A673 (cell line): ENCODE measurements at regions not wholly inside any gene's neighbourhood (a gene's known extent, or its start where the extent isn't known, plus 50 kb on each side); places are given as distances from the start of the nearest gene placed in this dataset.

ENCODE experiments used
- BruUV-seq: library from RNA; stranded (reverse); fragments of 400-500 nt; replicated peaks from 2 replicates; lab custom pipeline; 2021; lab: Mats Ljungman, UMichigan
- CTCF ChIA-PET: fragments of 300-600 bp; sonication (Branson Sonifier 250); formaldehyde crosslinking; loops from one replicate; lab custom pipeline; 2022; ENCODE audit warnings: antibody characterized with exemption; lab: Charles Lee
- POLR2A ChIA-PET: fragments of 300-600 bp; sonication (Branson Sonifier 250); formaldehyde crosslinking; loops from one replicate; lab custom pipeline; 2022; ENCODE audit warnings: antibody characterized with exemption; ENCODE audit not compliant: low non-redundant PET; lab: Charles Lee
- DNase-seq: peaks from one replicate; pipeline ENCODE4 v3.0.0-alpha.2; 2015; ENCODE audit warnings: low spot score
- H3K27ac ChIP-seq: fragments of 200-600 bp; sonication (generic); 2 replicates; pipeline ENCODE4 v1.5.1; 2016; ENCODE audit warnings: mixed run types, low read depth, mild to moderate bottlenecking, mixed read lengths, antibody characterized with exemption, low read length; ENCODE audit not compliant: poor library complexity, severe bottlenecking
- H3K27me3 ChIP-seq: fragments of 200-600 bp; sonication (generic); replicated peaks from 2 replicates; pipeline ENCODE4 v1.6.1; 2017; ENCODE audit warnings: mixed run types, low read depth, mild to moderate bottlenecking, mixed read lengths, antibody characterized with exemption, low read length; ENCODE audit not compliant: insufficient read depth, poor library complexity
- H3K36me3 ChIP-seq: fragments of 200-600 bp; sonication (generic); 2 replicates; pipeline ENCODE4 v1.6.1; 2016; ENCODE audit warnings: mixed run types, mild to moderate bottlenecking, mixed read lengths, antibody characterized with exemption, low read length; ENCODE audit not compliant: insufficient read depth, poor library complexity, severe bottlenecking
- H3K4me1 ChIP-seq: fragments of 200-600 bp; sonication (generic); 2 replicates; pipeline ENCODE4 v1.6.1; 2017; ENCODE audit warnings: mixed run types, mild to moderate bottlenecking, mixed read lengths, antibody characterized with exemption, low read length; ENCODE audit not compliant: insufficient read depth, poor library complexity, severe bottlenecking
- H3K4me3 ChIP-seq: fragments of 200-600 bp; sonication (generic); 2 replicates; pipeline ENCODE4 v1.5.1; 2016; ENCODE audit warnings: low read depth, mixed run types, mild to moderate bottlenecking, mixed read lengths, low read length; ENCODE audit not compliant: poor library complexity, severe bottlenecking
- H3K9me3 ChIP-seq: fragments of 200-600 bp; sonication (generic); 2 replicates; pipeline ENCODE4 v1.6.1; 2016; ENCODE audit warnings: mixed run types, low read depth, mild to moderate bottlenecking, mixed read lengths, antibody characterized with exemption, low read length; ENCODE audit not compliant: poor library complexity, severe bottlenecking
- EZH2 ChIP-seq: fragments of 200-600 bp; sonication (generic); IDR thresholded peaks from 2 replicates; pipeline ENCODE4 v1.6.1; 2017; ENCODE audit warnings: borderline replicate concordance, low read depth, mild to moderate bottlenecking, mixed read lengths, antibody characterized with exemption, low read length; ENCODE audit not compliant: poor library complexity, severe bottlenecking
- intact Hi-C: fragments of 100-400 bp; cut with micrococcal nuclease; formaldehyde crosslinking; loops from one replicate; pipeline ENCODE4 v1.10.0; 2022; ENCODE audit not compliant: unreplicated experiment
- TF ChIP-seq, protein P1 (sequence below): fragments of 300-800, 200-600 bp; sonication (generic); conservative IDR thresholded peaks from 2 replicates; pipeline ENCODE4 v1.5.1; 2017; ENCODE audit warnings: low read depth, mild to moderate bottlenecking, antibody characterized with exemption, low read length, moderate library complexity, mixed read lengths

- BruUV-seq, result no TSS peak
- H3K4me3 ChIP-seq, result no peak overlapping the region
- CTCF ChIA-PET, result no interaction called here
These were observed 60.1 kb upstream of the ACSS3 start for GRCh38 chr12:81017792-81018191.

DNA sequence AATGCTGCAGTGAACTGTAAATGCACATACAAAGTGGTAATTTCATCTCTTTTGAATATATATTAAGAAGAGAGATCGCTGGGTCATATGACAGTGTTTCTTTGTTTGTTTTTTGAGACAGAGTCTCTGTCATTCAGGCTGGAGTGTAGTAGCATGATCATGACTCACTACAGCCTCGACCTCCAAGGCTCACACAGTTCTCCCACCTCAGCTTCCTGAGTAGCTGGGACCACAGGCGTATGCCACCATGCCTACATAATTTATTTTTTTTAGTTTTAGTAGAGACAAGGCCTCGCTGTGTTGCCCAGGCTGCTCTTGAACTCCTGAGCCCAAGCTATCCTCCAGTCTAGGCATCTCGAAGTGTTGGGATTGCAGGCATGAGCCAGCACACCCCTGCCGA lies 62.4 kb upstream of the ACSS3 start:
- no TSS peak for BruUV-seq
- H3K9me3 ChIP-seq, result no peaks in the 10 kb centered on the region

More at GRCh38 chr12:81017792-81018191, 60.1 kb upstream of the ACSS3 start:
- no peak for DNase-seq
- H3K27ac ChIP-seq, result no peak overlapping the region
- no peaks in the 10 kb centered on the region for H3K9me3 ChIP-seq
- H3K4me1 ChIP-seq, result no peaks in the 10 kb centered on the region
- H3K27me3 ChIP-seq, result no peaks in the 10 kb centered on the region
- POLR2A ChIA-PET, result no interaction called here
- TF ChIP-seq, protein P1, sequence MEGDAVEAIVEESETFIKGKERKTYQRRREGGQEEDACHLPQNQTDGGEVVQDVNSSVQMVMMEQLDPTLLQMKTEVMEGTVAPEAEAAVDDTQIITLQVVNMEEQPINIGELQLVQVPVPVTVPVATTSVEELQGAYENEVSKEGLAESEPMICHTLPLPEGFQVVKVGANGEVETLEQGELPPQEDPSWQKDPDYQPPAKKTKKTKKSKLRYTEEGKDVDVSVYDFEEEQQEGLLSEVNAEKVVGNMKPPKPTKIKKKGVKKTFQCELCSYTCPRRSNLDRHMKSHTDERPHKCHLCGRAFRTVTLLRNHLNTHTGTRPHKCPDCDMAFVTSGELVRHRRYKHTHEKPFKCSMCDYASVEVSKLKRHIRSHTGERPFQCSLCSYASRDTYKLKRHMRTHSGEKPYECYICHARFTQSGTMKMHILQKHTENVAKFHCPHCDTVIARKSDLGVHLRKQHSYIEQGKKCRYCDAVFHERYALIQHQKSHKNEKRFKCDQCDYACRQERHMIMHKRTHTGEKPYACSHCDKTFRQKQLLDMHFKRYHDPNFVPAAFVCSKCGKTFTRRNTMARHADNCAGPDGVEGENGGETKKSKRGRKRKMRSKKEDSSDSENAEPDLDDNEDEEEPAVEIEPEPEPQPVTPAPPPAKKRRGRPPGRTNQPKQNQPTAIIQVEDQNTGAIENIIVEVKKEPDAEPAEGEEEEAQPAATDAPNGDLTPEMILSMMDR, result no peak
- no peak for TF ChIP-seq EZH2
- no peaks in the 10 kb centered on the region for H3K36me3 ChIP-seq
- intact Hi-C loops, result no loop called here

GRCh38 chr12:81010641-81011040 lies 67.2 kb upstream of the ACSS3 start:
- TF ChIP-seq, protein P1, result no peak
- TF ChIP-seq EZH2, result no peak
- intact Hi-C loops, result no loop called here
- H3K36me3 ChIP-seq, result no peaks in the 10 kb centered on the region
- no peak for DNase-seq
- H3K4me1 ChIP-seq, result no peaks in the 10 kb centered on the region
- no peaks in the 10 kb centered on the region for H3K9me3 ChIP-seq
- CTCF ChIA-PET, result no interaction called here
- no peak overlapping the region for H3K4me3 ChIP-seq
- H3K27me3 ChIP-seq, result no peaks in the 10 kb centered on the region
- no peak overlapping the region for H3K27ac ChIP-seq
- BruUV-seq, result no TSS peak
- POLR2A ChIA-PET, result no interaction called here

More for the DNA sequence above, 62.4 kb upstream of the ACSS3 start:
- Histone ChIP-seq H3K4me3 (no peak overlapping the region), H3K27ac (no peak overlapping the region), H3K27me3 (no peaks in the 10 kb centered on the region), H3K4me1 (no peaks in the 10 kb centered on the region), H3K36me3 (no peaks in the 10 kb centered on the region)
- intact Hi-C loops, result no loop called here
- POLR2A ChIA-PET, result no interaction called here
- CTCF ChIA-PET, result no interaction called here
- DNase-seq, result no peak
- TF ChIP-seq, protein P1, result no peak
- no peak for TF ChIP-seq EZH2
